PC-9 (cell line): ENCODE measurements at regions not wholly inside any gene's neighbourhood (a gene's known extent, or its start where the extent isn't known, plus 50 kb on each side); places are given as distances from the start of the nearest gene placed in this dataset.

ENCODE experiments used
- BruUV-seq: library from RNA; stranded (reverse); fragments of 400-500 nt; replicated peaks from 2 replicates; lab custom pipeline; 2021; lab: Mats Ljungman, UMichigan
- CTCF ChIA-PET: fragments of 300-600 bp; sonication (Branson Sonifier 250); formaldehyde crosslinking; loops from one replicate; lab custom pipeline; 2022; ENCODE audit warnings: antibody characterized with exemption; lab: Charles Lee
- POLR2A ChIA-PET: fragments of 300-600 bp; sonication (Branson Sonifier 250); formaldehyde crosslinking; loops from one replicate; lab custom pipeline; 2022; ENCODE audit warnings: antibody characterized with exemption; ENCODE audit not compliant: unreplicated experiment; lab: Charles Lee
- DNase-seq, 2 experiments: peaks; one replicate each; pipeline versions ENCODE4 v3.0.0 to v3.0.0-alpha.2; 2015 to 2022; ENCODE audit warnings: mixed read lengths in 1 of 2
- H2AFZ ChIP-seq: fragments of 200-600 bp; sonication (generic); 2 replicates; pipeline ENCODE4 v1.8.1; 2017; ENCODE audit warnings: antibody characterized with exemption
- H3F3A ChIP-seq: fragments of 200-600 bp; sonication (generic); 2 replicates; pipeline ENCODE4 v1.8.1; 2017; ENCODE audit warnings: antibody characterized with exemption, mild to moderate bottlenecking, low read depth; ENCODE audit not compliant: insufficient read depth
- H3K27ac ChIP-seq: fragments of 200-600 bp; sonication (generic); 2 replicates; pipeline ENCODE4 v1.6.1; 2016; ENCODE audit warnings: mixed run types
- H3K27me3 ChIP-seq: fragments of 200-600 bp; sonication (generic); 2 replicates; pipeline ENCODE4 v1.6.1; 2016; ENCODE audit warnings: low read depth, mixed run types; ENCODE audit not compliant: insufficient read depth
- H3K36me3 ChIP-seq: fragments of 200-600 bp; sonication (generic); 2 replicates; pipeline ENCODE4 v1.6.1; 2016; ENCODE audit warnings: low read depth, mixed run types
- H3K4me1 ChIP-seq: fragments of 200-600 bp; sonication (generic); replicated peaks from 2 replicates; pipeline ENCODE4 v1.6.1; 2016; ENCODE audit warnings: mixed run types; ENCODE audit not compliant: insufficient read depth
- H3K4me2 ChIP-seq: fragments of 200-600 bp; sonication (generic); 2 replicates; pipeline ENCODE4 v1.6.1; 2017; ENCODE audit warnings: mixed run types
- H3K4me3 ChIP-seq: fragments of 200-600 bp; sonication (generic); 2 replicates; pipeline ENCODE4 v1.6.1; 2016; ENCODE audit warnings: mixed run types
- H3K79me2 ChIP-seq: fragments of 200-600 bp; sonication (generic); 2 replicates; pipeline ENCODE4 v1.6.1; 2017; ENCODE audit warnings: low read depth, mixed run types
- H3K9me2 ChIP-seq: fragments of 200-600 bp; sonication (generic); 2 replicates; pipeline ENCODE4 v1.8.1; 2017; ENCODE audit warnings: mild to moderate bottlenecking; ENCODE audit not compliant: insufficient read depth
- H3K9me3 ChIP-seq: fragments of 200-600 bp; sonication (generic); 2 replicates; pipeline ENCODE4 v1.8.1; 2016; ENCODE audit warnings: low read depth; ENCODE audit not compliant: insufficient read depth
- H4K20me1 ChIP-seq: fragments of 200-600 bp; sonication (generic); 2 replicates; pipeline ENCODE4 v1.8.1; 2017; ENCODE audit not compliant: insufficient read depth
- CTCF ChIP-seq: fragments of 200-600 bp; sonication (generic); conservative IDR thresholded peaks from 2 replicates; pipeline ENCODE4 v1.6.1; 2017; ENCODE audit warnings: mixed run types, antibody characterized with exemption, mild to moderate bottlenecking, moderate library complexity
- EZH2 ChIP-seq: fragments of 200-600 bp; sonication (generic); IDR thresholded peaks from 2 replicates; pipeline ENCODE4 v1.8.0; 2017; ENCODE audit warnings: antibody characterized with exemption, low read depth
- intact Hi-C: fragments of 100-400 bp; cut with micrococcal nuclease; formaldehyde crosslinking; loops from one replicate; pipeline ENCODE4 v1.10.0; 2022; ENCODE audit not compliant: unreplicated experiment

GRCh38 chr4:143282211-143282707, 54.4 kb upstream of the GAB1 start:
- BruUV-seq: no TSS peak
- Histone ChIP-seq H3K36me3 (no peaks in the 10 kb centered on the region), H3K4me3 (no peak overlapping the region), H3K27ac (no peak overlapping the region), H3K79me2 (no peaks in the 10 kb centered on the region), H3K4me1 (peaks cover 6% of the 10 kb centered on the region; the same call in 1 of the 2 replicates), H3K4me2 (no peak overlapping the region), H3K9me3 (no peaks in the 10 kb centered on the region), H3K27me3 (no peaks in the 10 kb centered on the region), H3K9me2 (no peaks in the 10 kb centered on the region), H3F3A (no peaks in the 10 kb centered on the region), H4K20me1 (no peaks in the 10 kb centered on the region), H2AFZ (no peak overlapping the region)
- POLR2A ChIA-PET: no interaction called here
- DNase-seq: no peak
- CTCF ChIA-PET: no interaction called here
- TF ChIP-seq EZH2 (no peak), CTCF (no peak)
- intact Hi-C loops: no loop called here

GRCh38 chr4:143285696-143286437, 50.8 kb upstream of the GAB1 start:
- no peak overlapping the region for H3K27ac ChIP-seq
- ChIA-PET CTCF (no interaction called here), POLR2A (no interaction called here)

More at GRCh38 chr4:143285696-143286437, 50.8 kb upstream of the GAB1 start:
- Histone ChIP-seq H3F3A (no peaks in the 10 kb centered on the region), H3K27me3 (no peaks in the 10 kb centered on the region), H3K79me2 (no peaks in the 10 kb centered on the region), H2AFZ (no peak overlapping the region), H3K9me3 (no peaks in the 10 kb centered on the region), H3K4me2 (no peak overlapping the region), H3K9me2 (no peaks in the 10 kb centered on the region), H3K4me3 (no peak overlapping the region), H3K36me3 (no peaks in the 10 kb centered on the region), H4K20me1 (no peaks in the 10 kb centered on the region), H3K4me1 (peaks cover 9% of the 10 kb centered on the region)
- intact Hi-C loops: no loop called here
- no peak for TF ChIP-seq EZH2
- TF ChIP-seq CTCF: no peak
- no TSS peak for BruUV-seq
- DNase-seq: no peak
